ENCODE measurements at regions not wholly inside any gene's neighbourhood (a gene's known extent, or its start where the extent isn't known, plus 50 kb on each side); places are given as distances from the start of the nearest gene placed in this dataset.

GRCh38 chr3:5331567-5332269 lies 144.2 kb downstream of the EDEM1 start:
- no peak for TF ChIP-seq CTCF (IDR thresholded peaks at IDR 0.05)
- TF ChIP-seq POLR2A (IDR thresholded peaks at IDR 0.05), result no peak
